ENCODE measurements at regions not wholly inside any gene's neighbourhood (a gene's known extent, or its start where the extent isn't known, plus 50 kb on each side); places are given as distances from the start of the nearest gene placed in this dataset.

DNA sequence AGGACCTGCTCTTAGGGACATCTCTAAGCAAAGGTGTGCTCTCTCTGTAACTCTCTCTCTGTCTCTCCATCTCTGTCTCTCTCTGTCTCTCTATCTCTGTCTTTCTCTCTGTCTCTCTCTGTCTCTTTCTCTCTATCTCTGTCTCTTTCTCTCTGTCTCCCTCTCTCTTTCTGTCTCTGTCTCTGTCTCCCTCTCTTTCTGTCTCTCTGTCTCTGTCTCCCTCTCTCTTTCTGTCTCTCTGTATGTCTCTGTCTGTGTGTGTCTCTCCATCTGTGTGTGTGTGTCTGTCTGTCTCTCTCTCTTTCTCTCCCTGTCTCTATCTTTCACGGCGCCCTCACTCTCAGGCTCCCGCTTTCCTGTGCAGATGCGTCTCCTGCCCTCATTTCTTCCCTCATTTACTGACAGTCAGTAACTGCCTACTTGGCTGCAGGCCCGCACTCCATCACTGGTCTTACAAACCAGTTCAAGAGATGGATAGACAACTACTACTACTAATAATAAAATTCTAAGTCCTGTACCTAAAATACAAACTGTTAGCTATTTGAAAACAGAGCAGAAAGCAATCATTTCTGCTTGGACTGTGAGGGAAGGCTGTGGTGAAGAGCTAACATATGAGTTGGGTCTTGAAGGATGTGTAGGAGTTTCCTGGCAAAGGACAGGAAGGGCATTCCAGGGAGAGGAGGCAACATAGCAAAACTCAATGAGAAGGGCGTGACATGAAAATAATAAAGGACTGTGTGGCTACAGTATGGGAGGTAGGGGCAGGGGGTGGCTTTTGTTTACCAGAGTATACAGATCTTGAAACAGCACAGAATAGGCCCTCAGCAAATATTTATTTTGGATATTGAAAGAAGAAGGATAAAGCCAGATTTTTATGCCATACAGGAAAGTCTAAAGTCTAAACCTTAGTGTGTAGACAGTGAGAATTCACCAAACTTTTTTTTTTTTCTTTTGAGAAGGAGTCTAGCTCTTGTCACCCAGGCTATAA, 67.8 kb upstream of the TAB2 start:
- TF ChIP-seq, protein P1, sequence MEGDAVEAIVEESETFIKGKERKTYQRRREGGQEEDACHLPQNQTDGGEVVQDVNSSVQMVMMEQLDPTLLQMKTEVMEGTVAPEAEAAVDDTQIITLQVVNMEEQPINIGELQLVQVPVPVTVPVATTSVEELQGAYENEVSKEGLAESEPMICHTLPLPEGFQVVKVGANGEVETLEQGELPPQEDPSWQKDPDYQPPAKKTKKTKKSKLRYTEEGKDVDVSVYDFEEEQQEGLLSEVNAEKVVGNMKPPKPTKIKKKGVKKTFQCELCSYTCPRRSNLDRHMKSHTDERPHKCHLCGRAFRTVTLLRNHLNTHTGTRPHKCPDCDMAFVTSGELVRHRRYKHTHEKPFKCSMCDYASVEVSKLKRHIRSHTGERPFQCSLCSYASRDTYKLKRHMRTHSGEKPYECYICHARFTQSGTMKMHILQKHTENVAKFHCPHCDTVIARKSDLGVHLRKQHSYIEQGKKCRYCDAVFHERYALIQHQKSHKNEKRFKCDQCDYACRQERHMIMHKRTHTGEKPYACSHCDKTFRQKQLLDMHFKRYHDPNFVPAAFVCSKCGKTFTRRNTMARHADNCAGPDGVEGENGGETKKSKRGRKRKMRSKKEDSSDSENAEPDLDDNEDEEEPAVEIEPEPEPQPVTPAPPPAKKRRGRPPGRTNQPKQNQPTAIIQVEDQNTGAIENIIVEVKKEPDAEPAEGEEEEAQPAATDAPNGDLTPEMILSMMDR (IDR thresholded peaks at IDR 0.05; ENCODE audit: low read depth, low read length): no peak
- TF ChIP-seq EZH2phosphoT487 (IDR thresholded peaks at IDR 0.05; ENCODE audit: low read depth): no peak
- peak overlapping the region; percentile 73 for H3K4me2 ChIP-seq (ENCODE audit: low read length)
- H3K4me1 ChIP-seq (ENCODE audit: low read length): peaks cover 80% of the 10 kb centered on the region
- H3K36me3 ChIP-seq (replicated peaks; ENCODE audit: low read depth, low read length): no peaks in the 10 kb centered on the region
- H4K20me1 ChIP-seq (ENCODE audit: insufficient read depth, low read length): no peaks in the 10 kb centered on the region
- H3K4me3 ChIP-seq (ENCODE audit: low read length): peak overlapping the region; percentile 72
- H3K79me2 ChIP-seq (ENCODE audit: low read length): no peaks in the 10 kb centered on the region
- H2AFZ ChIP-seq (ENCODE audit: low read depth, low read length): peak overlapping the region; percentile 62; the same call in 1 of the 2 replicates
- H3K27me3 ChIP-seq (ENCODE audit: low read depth, low read length): no peaks in the 10 kb centered on the region
- H3K9me3 ChIP-seq (ENCODE audit: insufficient read depth, low read length): no peaks in the 10 kb centered on the region
- H3K9ac ChIP-seq (ENCODE audit: low read length): peak overlapping the region; percentile 76
- peak overlapping the region; percentile 78 for H3K27ac ChIP-seq (ENCODE audit: low read length)

DNA sequence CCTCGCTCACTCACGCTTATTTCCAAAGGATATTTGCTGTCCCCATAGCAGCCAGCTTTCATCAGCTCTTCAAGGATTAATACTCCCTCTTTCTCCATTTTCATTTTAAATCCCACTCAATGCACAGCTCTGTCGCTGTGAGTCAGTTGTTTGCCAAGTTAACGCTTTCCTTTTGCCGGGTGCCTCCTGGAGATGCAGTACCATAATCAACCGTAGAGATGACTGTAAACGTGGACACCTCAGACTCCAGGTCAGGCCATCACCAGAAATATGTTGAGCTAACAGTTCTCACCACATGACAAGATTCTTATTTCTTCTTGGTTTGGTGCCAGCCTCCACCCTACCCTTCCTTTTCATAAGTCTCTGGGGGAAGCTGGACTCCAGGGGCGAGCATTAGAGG, 66.6 kb upstream of the TAB2 start:
- H3K4me3 ChIP-seq (ENCODE audit: low read length): peak overlapping the region; percentile 72; the same call in 1 of the 2 replicates
- H3K27me3 ChIP-seq (ENCODE audit: low read depth, low read length): no peaks in the 10 kb centered on the region
- no peaks in the 10 kb centered on the region for H3K36me3 ChIP-seq (replicated peaks; ENCODE audit: low read depth, low read length)
- TF ChIP-seq, protein P1 (IDR thresholded peaks at IDR 0.05; ENCODE audit: low read depth, low read length): no peak
- peak overlapping the region; percentile 14; the same call in 1 of the 2 replicates for H3K9ac ChIP-seq (ENCODE audit: low read length)
- peak overlapping the region; percentile 78 for H3K27ac ChIP-seq (ENCODE audit: low read length)
- H4K20me1 ChIP-seq (ENCODE audit: insufficient read depth, low read length): no peaks in the 10 kb centered on the region
- H3K79me2 ChIP-seq (ENCODE audit: low read length): no peaks in the 10 kb centered on the region
- peaks cover 84% of the 10 kb centered on the region for H3K4me1 ChIP-seq (ENCODE audit: low read length)
- peak overlapping the region; percentile 73 for H3K4me2 ChIP-seq (ENCODE audit: low read length)
- no peak overlapping the region for H2AFZ ChIP-seq (ENCODE audit: low read depth, low read length)
- H3K9me3 ChIP-seq (ENCODE audit: insufficient read depth, low read length): no peaks in the 10 kb centered on the region

DNA sequence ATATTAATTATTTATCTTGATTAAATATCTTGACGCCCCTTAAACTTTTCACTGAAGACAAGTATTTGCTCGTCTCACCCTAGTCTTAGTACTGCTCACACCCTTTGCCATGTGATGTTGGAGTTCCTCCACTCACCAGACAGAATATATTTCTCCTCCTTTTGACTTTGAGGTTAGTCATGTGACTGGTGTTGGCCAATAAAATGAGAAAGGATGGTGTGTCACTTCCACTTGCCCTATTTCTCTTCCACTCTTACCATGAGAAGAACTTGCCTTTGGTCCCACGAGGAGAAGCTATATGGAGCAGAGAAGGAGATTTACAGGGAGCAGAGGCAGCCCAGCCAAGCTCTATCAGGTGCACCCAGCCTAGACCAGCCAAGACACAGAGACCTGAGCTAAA, 64.9 kb upstream of the TAB2 start:
- no peaks in the 10 kb centered on the region for H3K79me2 ChIP-seq (ENCODE audit: low read length)
- no peaks in the 10 kb centered on the region for H3K27me3 ChIP-seq (ENCODE audit: low read depth, low read length)
- no peaks in the 10 kb centered on the region for H3K9me3 ChIP-seq (ENCODE audit: insufficient read depth, low read length)
- H2AFZ ChIP-seq (ENCODE audit: low read depth, low read length): no peak overlapping the region
- TF ChIP-seq, protein P1 (IDR thresholded peaks at IDR 0.05; ENCODE audit: low read depth, low read length): no peak
- no peak for TF ChIP-seq EZH2phosphoT487 (IDR thresholded peaks at IDR 0.05; ENCODE audit: low read depth)
- no peaks in the 10 kb centered on the region for H4K20me1 ChIP-seq (ENCODE audit: insufficient read depth, low read length)
- peaks cover 69% of the 10 kb centered on the region for H3K4me1 ChIP-seq (ENCODE audit: low read length)
- H3K4me2 ChIP-seq (ENCODE audit: low read length): no peak overlapping the region
- no peak overlapping the region for H3K27ac ChIP-seq (ENCODE audit: low read length)
- H3K9ac ChIP-seq (ENCODE audit: low read length): no peak overlapping the region
- H3K4me3 ChIP-seq (ENCODE audit: low read length): no peak overlapping the region
- no peaks in the 10 kb centered on the region for H3K36me3 ChIP-seq (replicated peaks; ENCODE audit: low read depth, low read length)

DNA sequence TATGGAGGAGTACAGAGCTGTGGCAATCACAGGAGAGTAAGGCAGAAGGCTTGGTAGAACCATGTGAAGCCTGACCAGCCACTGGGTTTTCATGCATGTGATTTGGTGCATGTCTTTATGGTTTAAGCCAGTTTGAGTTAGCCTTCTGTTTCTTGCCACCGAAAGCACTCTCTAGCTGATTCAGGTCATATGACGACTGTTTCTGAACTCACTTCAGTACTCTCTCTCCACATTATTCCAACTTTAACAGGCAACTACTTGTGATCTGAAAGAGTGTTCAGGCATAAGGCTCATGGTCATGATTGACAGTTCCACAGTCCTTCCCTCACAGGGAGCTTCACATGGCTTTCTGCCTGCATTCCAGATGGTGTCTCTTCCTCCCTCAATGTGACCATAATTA, 63.3 kb upstream of the TAB2 start:
- TF ChIP-seq EZH2phosphoT487 (IDR thresholded peaks at IDR 0.05; ENCODE audit: low read depth): no peak
- TF ChIP-seq, protein P1 (IDR thresholded peaks at IDR 0.05; ENCODE audit: low read depth, low read length): no peak
- H3K4me1 ChIP-seq (ENCODE audit: low read length): peaks cover 53% of the 10 kb centered on the region
- no peaks in the 10 kb centered on the region for H4K20me1 ChIP-seq (ENCODE audit: insufficient read depth, low read length)
- H3K4me2 ChIP-seq (ENCODE audit: low read length): 0 out of 2 replicates have a peak overlapping the region, but pooled peaks have one; percentile 10
- peak overlapping the region; percentile 9; the same call in 1 of the 2 replicates for H3K27ac ChIP-seq (ENCODE audit: low read length)
- H3K36me3 ChIP-seq (replicated peaks; ENCODE audit: low read depth, low read length): no peaks in the 10 kb centered on the region
- no peak overlapping the region for H3K4me3 ChIP-seq (ENCODE audit: low read length)
- no peaks in the 10 kb centered on the region for H3K9me3 ChIP-seq (ENCODE audit: insufficient read depth, low read length)
- H3K27me3 ChIP-seq (ENCODE audit: low read depth, low read length): no peaks in the 10 kb centered on the region
- no peaks in the 10 kb centered on the region for H3K79me2 ChIP-seq (ENCODE audit: low read length)
- no peak overlapping the region for H2AFZ ChIP-seq (ENCODE audit: low read depth, low read length)
- H3K9ac ChIP-seq (ENCODE audit: low read length): no peak overlapping the region
